ENCODE measurements at regions not wholly inside any gene's neighbourhood (a gene's known extent, or its start where the extent isn't known, plus 50 kb on each side); places are given as distances from the start of the nearest gene placed in this dataset.
"Not testable (repeated sequence)": the region's sequence is repeated elsewhere in the genome, so short reads cannot be mapped to it uniquely, and the experiment has no call there.

DNA sequence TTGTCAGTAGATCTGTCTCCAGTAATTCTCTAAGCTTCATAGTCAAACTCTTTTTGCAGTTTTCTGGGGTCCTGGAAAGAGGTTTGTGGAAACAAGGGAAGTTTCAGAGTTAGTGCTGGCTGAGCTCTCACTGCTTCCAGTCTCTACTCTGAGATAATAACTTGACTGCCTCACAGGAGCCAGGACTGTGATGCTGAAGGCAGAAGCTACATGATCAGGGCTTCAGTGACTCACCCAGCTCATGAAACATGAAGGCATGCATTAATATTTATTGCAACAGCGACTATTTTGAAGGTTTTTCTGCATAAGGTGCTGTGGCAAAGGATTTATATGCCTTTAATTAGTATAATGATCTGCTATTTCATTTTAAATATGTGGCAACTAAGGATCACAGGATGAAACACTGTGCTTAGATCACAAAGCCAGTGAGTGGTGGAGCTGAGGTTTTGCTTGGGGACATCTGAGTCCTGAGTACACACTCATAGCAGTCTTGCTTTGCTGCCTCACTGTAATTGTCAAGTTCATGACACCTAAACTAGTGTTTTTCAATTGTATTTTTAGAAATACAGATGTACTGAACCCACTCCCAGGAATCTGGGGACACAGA lies 448.4 kb upstream of the GCFC2 start:
- DNase-seq: no peak

DNA sequence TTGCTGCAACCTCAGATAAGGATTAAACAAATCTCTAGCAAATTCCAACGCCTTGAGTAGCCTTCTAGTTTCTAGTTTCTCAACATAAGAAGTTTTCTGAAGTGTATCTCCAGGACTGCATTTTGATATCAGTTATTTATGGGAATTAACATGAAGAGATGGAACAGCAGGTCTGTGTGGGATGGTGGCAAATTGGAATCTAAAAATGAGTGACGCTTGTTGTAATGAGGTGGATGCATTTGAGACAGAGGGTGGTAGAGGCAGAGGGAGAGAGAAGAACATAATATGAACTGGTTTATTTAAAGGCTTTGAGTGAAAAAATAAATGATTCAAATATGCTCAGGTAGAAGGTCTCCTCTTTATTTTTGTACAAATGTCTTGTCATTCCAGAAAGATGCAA lies 446.8 kb upstream of the GCFC2 start:
- no peak for DNase-seq

GRCh38 chr2:76154981-76155380 lies 444.3 kb upstream of the GCFC2 start:
- no peak for DNase-seq

- no peak for DNase-seq
Observed at GRCh38 chr2:76149846-76150245, 439.1 kb upstream of the GCFC2 start.

DNA sequence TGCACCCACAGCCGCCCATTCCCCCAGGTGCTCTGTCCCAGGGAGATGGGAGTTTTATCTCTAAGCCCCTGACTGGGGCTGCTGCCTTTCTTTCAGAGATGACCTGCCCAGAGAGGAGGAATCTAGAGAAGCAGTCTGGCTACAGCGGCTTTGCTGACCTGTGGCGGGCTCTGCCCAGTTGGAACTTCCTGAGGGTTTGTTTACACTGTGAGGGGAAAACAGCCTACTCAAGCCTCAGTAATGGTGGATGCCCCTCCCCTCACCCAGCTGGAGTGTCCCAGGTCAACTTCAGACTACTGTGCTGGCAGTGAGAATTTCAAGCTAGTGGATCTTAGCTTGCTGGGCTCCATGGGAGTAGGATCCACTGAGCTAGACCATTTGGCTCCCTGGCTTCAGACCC lies 428.6 kb upstream of the GCFC2 start:
- DNase-seq: not testable (repeated sequence)

DNA sequence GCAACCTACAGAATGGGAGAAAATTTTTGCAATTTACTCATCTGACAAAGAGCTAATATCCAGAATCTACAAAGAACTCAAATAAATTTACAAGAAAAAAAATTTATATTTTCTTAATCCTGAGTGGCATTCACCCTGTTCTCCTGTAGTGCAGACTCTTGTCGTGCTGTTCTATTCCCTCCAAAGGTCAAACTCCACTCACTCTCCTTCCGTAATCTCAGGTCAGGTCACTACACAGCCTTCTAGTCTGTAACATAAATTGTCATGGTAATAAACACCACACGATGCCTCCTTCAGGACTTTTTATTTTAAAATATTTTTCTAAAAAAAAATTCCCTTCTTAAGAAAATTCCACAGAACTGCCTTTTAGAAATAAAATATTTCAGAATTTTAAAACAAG lies 417.9 kb upstream of the GCFC2 start:
- no peak for DNase-seq

DNA sequence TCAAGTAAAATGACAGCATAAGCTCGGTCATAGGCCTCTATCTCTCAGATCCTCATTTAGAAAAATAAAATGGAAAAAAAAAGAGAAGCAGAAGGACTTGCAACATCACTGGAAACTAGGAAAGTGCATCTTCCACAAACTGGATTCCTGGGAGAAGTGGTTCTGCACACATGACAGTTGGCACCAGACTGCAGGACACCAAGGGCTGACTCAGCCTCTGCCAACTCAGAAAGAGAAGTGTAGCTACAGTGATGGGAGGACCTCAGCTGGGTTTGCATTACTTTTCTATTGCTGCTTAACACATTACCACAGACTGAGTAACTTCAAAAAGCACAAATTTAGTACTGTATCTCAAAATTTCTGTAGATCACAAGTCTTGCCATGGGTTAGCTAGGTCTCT lies 409.5 kb upstream of the GCFC2 start:
- DNase-seq: no peak

- no peak for DNase-seq
Observed at GRCh38 chr2:76089683-76090082, 379.0 kb upstream of the GCFC2 start.

- no peak for DNase-seq
Observed at GRCh38 chr2:76083248-76083647, 372.5 kb upstream of the GCFC2 start.

- DNase-seq: no peak
Observed at GRCh38 chr2:76082509-76082908, 371.8 kb upstream of the GCFC2 start.

- no peak for DNase-seq
Observed at GRCh38 chr2:76080154-76080553, 369.4 kb upstream of the GCFC2 start.

- peak; percentile 75 for DNase-seq
Observed at GRCh38 chr2:76075126-76075525, 364.4 kb upstream of the GCFC2 start.

- DNase-seq: no peak
Observed at GRCh38 chr2:76073992-76074604, 363.4 kb upstream of the GCFC2 start.

- peak; percentile 16 for DNase-seq
Observed at GRCh38 chr2:76050196-76050595, 339.5 kb upstream of the GCFC2 start.

DNA sequence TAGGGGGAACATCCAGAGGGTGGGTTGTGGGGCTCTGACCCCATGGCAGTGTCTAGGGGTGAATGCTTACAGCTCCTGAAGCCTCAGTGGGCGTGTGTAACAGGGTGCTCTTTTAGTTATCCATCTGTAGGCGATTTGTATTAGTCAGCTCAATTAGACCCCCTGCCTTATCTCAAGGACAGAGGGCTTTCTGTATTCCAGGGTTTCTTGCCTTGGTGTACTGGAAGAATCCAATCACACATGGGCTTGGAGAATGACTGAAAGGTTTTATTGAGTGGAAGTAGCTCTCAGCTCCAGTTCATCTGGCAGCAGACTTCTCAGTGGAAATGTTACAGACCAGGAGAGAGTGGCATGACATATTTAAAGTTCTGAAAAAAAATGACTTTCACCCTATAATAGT lies 334.0 kb upstream of the GCFC2 start:
- DNase-seq: no peak

GRCh38 chr2:76039505-76039904 lies 328.8 kb upstream of the GCFC2 start:
- peak; percentile 0 for DNase-seq

DNA sequence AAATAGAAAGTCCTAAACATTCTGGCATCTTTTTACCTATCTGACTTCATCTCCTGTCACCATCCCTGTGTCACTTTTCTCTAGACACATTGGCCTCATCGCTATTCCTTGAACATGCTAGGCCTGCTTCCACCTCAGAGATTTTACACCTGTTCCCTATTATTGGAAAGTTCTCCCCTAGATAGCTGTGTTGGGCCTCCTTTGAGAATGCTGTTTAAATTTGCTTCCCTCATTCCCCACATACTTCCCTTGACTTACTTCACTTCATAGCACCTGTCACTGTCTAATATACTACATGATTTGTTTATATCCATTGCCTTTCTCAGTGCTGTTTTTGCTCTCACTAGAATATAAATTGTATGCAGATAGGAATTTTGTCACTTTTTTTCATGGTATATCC lies 317.0 kb upstream of the GCFC2 start:
- no peak for DNase-seq

- no peak for DNase-seq
Observed at GRCh38 chr2:76019128-76019527, 308.4 kb upstream of the GCFC2 start.

- DNase-seq: no peak
Observed at GRCh38 chr2:76009484-76009883, 298.8 kb upstream of the GCFC2 start.

DNA sequence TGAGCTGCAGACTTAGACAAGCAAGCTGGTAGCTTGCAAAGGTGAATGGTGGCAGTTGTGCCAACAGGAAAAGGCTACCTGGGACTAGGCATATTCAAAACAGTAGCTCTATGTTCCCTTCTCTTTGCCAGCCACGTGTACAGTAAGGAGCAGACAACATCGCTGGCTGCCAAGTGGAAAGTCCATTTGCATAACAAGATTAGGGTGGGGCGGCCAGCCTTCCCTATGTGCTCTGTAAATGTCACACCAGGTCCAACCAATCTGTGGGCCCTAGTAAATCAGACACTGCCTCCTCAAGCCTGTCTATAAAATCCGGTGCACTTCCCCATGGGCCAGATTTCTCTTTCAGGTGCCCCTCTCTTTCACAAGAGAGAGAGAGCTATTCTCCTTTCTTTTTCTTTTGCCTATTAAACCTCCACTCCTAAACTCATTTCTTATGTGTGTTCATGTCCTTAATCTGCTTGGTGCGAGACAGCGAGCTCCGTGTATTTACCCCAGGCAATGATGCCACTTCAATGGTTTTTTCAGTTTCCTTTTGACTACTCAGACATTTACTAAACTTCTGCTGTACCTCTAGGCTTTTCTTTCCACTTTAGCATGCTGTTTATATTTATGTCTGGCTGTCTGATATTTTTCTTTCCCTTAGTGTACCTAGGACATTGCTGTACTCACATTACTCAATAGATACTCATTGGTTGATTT lies 297.4 kb upstream of the GCFC2 start:
- DNase-seq: no peak

- DNase-seq: no peak
Observed at GRCh38 chr2:76000425-76000824, 289.7 kb upstream of the GCFC2 start.

- DNase-seq: no peak
Observed at GRCh38 chr2:75998451-75998850, 287.7 kb upstream of the GCFC2 start.

GRCh38 chr2:75994759-75995158 lies 284.0 kb upstream of the GCFC2 start:
- DNase-seq: no peak

DNA sequence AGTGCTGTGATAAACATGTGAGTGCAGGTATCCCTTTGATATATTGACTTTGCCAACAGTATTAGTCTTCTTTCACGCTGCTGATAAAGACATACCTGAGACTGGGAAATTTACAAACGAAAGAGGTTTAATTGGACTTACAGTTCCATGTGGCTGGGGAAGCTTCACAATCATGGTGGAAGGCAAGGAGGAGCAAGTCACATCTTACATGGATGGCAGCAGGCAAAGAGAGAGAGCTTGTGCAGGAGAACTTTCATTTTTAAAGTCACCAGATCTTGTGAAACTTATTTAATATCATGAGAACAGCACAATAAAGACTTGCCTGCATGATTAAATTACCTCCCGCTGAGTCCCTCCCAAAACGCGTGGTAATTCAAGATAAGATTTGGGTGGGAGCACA lies 277.9 kb upstream of the GCFC2 start:
- DNase-seq: not testable (repeated sequence)

- no peak for DNase-seq
Observed at GRCh38 chr2:75986617-75987016, 275.9 kb upstream of the GCFC2 start.
